AG04450 (cell line): ENCODE measurements at regions not wholly inside any gene's neighbourhood (a gene's known extent, or its start where the extent isn't known, plus 50 kb on each side); places are given as distances from the start of the nearest gene placed in this dataset.

Experiments used
- CTCF ChIA-PET: fragments of 300-600, 350-600 bp; formaldehyde crosslinking; extraction: SDS; loops from one replicate; lab custom pipeline; 2022; ENCODE audit warnings: antibody characterized with exemption, inconsistent platforms; lab: Charles Lee
- POLR2A ChIA-PET: fragments of 350-600 bp; formaldehyde crosslinking; extraction: SDS; loops from one replicate; lab custom pipeline; 2021; ENCODE audit warnings: antibody characterized with exemption, inconsistent platforms; lab: Yijun Ruan, JAX
- DNase-seq: peaks from one replicate; pipeline ENCODE4 v3.0.0-alpha.2; 2011; ENCODE audit warnings: low read depth, low spot score
- H3K27ac ChIP-seq: one replicate; pipeline ENCODE4 v1.5.1; 2012; ENCODE audit warnings: low read depth, low read length, control low read depth
- H3K27me3 ChIP-seq: one replicate; pipeline ENCODE4 v1.6.0; 2012; ENCODE audit warnings: low read length; ENCODE audit not compliant: control insufficient read depth, insufficient read depth
- H3K4me3 ChIP-seq: 2 replicates; pipeline ENCODE4 v1.5.1; 2011; ENCODE audit warnings: mild to moderate bottlenecking, low read depth, low read length, control low read depth
- H3K9me3 ChIP-seq: 2 replicates; pipeline ENCODE4 v1.5.1; 2012; ENCODE audit warnings: low read length; ENCODE audit not compliant: control insufficient read depth, insufficient read depth
- TF ChIP-seq, protein P1 (sequence below): IDR thresholded peaks from 2 replicates; pipeline ENCODE4 v1.5.1; 2011; ENCODE audit warnings: low read depth, low read length, control low read depth, inconsistent platforms

DNA sequence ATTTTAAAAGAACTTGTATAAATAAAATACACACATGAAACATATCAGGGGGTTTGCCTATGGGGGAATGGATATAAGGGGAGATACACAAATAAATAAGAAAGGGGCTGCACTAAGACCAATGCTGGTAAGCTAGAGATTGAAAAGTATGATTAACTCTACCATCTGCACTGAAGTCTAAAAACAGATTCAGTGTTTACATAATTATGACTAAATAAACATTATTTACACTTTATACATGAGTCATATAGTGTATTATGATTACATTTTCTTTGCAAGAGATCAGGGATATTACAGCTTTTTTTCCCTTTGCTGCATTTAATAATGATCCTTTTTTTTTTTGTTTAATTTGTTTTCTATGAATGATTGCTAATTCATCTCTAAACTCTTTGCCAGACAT is 367.9 kb downstream of the TMEM38B start:
- DNase-seq, result no peak
- ChIA-PET POLR2A (no interaction called here), CTCF (no interaction called here)

GRCh38 chr9:106065136-106065535 is 370.8 kb downstream of the TMEM38B start:
- no peak overlapping the region for H3K4me3 ChIP-seq
- no peak overlapping the region for H3K27ac ChIP-seq
- H3K27me3 ChIP-seq, result no peaks in the 10 kb centered on the region
- CTCF ChIA-PET, result no interaction called here
- TF ChIP-seq, protein P1, sequence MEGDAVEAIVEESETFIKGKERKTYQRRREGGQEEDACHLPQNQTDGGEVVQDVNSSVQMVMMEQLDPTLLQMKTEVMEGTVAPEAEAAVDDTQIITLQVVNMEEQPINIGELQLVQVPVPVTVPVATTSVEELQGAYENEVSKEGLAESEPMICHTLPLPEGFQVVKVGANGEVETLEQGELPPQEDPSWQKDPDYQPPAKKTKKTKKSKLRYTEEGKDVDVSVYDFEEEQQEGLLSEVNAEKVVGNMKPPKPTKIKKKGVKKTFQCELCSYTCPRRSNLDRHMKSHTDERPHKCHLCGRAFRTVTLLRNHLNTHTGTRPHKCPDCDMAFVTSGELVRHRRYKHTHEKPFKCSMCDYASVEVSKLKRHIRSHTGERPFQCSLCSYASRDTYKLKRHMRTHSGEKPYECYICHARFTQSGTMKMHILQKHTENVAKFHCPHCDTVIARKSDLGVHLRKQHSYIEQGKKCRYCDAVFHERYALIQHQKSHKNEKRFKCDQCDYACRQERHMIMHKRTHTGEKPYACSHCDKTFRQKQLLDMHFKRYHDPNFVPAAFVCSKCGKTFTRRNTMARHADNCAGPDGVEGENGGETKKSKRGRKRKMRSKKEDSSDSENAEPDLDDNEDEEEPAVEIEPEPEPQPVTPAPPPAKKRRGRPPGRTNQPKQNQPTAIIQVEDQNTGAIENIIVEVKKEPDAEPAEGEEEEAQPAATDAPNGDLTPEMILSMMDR, result no peak
- POLR2A ChIA-PET, result no interaction called here
- H3K9me3 ChIP-seq, result peaks cover under 1% of the 10 kb centered on the region
- DNase-seq, result no peak

More for the DNA sequence above, 367.9 kb downstream of the TMEM38B start:
- Histone ChIP-seq H3K27me3 (no peaks in the 10 kb centered on the region), H3K9me3 (peaks cover 17% of the 10 kb centered on the region), H3K4me3 (no peak overlapping the region), H3K27ac (no peak overlapping the region)
- TF ChIP-seq, protein P1, result no peak

DNA sequence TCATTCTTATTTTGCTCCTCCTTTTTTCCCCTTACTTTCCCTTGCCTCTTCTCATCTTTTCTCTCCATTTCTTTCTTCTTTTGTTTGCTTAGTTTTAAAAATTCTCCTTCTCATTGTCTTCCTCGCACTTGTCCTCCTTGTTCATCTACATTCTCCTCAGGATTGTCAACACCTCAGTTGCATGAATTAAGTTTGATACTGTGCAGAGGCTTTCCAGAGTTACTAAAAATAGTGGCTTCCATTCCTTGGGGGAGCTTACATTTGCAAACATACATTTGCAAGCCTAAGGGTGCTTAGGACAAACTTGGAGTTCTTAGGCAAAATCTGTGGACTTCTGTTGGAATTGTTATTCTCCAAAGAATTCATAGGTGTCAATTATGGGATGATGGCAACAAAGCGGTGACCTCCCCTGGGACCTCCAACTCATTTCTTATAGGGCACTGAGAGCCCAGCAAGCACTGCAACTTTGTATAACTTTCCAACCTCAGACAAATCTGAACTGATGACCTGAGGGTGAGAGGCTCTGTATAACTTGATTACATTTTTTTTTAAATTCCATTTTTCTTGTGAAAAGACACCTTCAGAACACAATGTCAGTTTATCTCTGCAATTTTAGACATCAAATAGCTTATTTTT is 371.4 kb downstream of the TMEM38B start:
- CTCF ChIA-PET, result no interaction called here
- TF ChIP-seq, protein P1, result no peak
- Histone ChIP-seq H3K27me3 (no peaks in the 10 kb centered on the region), H3K4me3 (no peak overlapping the region), H3K27ac (no peak overlapping the region), H3K9me3 (no peaks in the 10 kb centered on the region; the same call in 1 of the 2 replicates)
- POLR2A ChIA-PET, result no interaction called here
- no peak for DNase-seq

DNA sequence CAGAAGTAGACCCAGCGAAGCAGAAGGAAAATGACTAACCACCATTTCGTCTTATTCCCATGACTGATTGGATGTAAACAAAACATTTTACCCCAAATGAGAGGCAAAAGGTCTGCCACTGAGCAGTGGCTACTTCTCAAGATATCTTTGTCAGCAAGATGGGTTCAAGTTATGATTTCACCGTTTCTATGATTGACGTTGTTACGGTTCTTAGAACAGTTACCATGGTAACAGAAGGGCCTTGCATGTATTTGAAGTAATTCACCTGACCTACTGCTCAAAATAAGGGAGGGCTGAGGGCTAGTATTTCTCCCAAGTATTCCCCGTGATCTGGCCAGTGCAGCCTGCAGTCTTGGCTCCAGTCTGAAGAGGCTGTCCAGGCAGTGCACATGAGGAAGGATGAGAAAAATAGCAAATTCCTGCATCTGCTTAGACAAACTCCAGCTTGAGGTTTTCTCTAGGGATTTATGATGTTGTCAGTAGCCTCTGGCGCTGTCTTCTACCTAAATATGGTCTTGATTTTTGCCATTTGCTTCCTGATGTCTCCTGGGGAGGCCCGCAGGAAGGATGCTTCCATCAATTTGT is 372.7 kb downstream of the TMEM38B start:
- TF ChIP-seq, protein P1, result no peak
- H3K27me3 ChIP-seq, result no peaks in the 10 kb centered on the region
- no peak overlapping the region for H3K27ac ChIP-seq
- ChIA-PET CTCF (no interaction called here), POLR2A (no interaction called here)
- H3K9me3 ChIP-seq, result no peaks in the 10 kb centered on the region; the same call in 1 of the 2 replicates
- DNase-seq, result no peak
- no peak overlapping the region for H3K4me3 ChIP-seq

DNA sequence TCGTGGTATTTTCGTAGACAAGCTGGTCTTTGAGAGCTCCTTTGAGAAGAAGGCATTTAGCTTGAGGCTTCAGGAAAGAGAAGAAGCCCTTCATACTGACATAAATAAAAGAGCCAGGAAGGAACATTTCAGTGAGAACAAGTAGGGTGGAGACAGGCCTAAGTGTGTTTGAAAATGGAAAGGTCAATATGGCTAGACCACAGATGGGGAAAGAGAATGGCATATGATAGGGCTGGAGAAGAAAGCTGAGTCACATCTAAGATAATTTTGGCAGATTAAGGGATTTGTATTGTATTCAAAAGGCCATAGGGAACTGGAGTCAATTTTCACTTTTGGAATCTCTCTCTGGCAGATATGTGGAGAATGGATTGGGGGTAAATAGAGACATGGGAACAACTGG is 374.9 kb downstream of the TMEM38B start:
- no peaks in the 10 kb centered on the region for H3K9me3 ChIP-seq
- H3K27me3 ChIP-seq, result no peaks in the 10 kb centered on the region
- H3K4me3 ChIP-seq, result no peak overlapping the region
- no peak overlapping the region for H3K27ac ChIP-seq
- no peak for DNase-seq
- TF ChIP-seq, protein P1, result no peak
- ChIA-PET CTCF (no interaction called here), POLR2A (no interaction called here)
